A673 (cell line): ENCODE measurements at regions not wholly inside any gene's neighbourhood (a gene's known extent, or its start where the extent isn't known, plus 50 kb on each side); places are given as distances from the start of the nearest gene placed in this dataset.

ENCODE experiments used
- CTCF ChIP-seq: fragments of 300-800, 200-600 bp; sonication (generic); conservative IDR thresholded peaks from 2 replicates; pipeline ENCODE4 v1.5.1; 2017; ENCODE audit warnings: low read depth, mild to moderate bottlenecking, antibody characterized with exemption, low read length, moderate library complexity, mixed read lengths
- EZH2 ChIP-seq: fragments of 200-600 bp; sonication (generic); IDR thresholded peaks from 2 replicates; pipeline ENCODE4 v1.6.1; 2017; ENCODE audit warnings: borderline replicate concordance, low read depth, mild to moderate bottlenecking, mixed read lengths, antibody characterized with exemption, low read length; ENCODE audit not compliant: poor library complexity, severe bottlenecking

GRCh38 chr6:16044211-16044643, 84.7 kb upstream of the MYLIP start:
- TF ChIP-seq EZH2, result no peak
- TF ChIP-seq CTCF, result no peak
